HG02678 (cell line): ENCODE measurements at regions not wholly inside any gene's neighbourhood (a gene's known extent, or its start where the extent isn't known, plus 50 kb on each side); places are given as distances from the start of the nearest gene placed in this dataset.
"Not testable (repeated sequence)": the region's sequence is repeated elsewhere in the genome, so short reads cannot be mapped to it uniquely, and the experiment has no call there.

Source experiments
- ATAC-seq: cut with Tn5 transposase; IDR thresholded peaks from one replicate; pipeline ENCODE4 v1.9.1; 2021; ENCODE audit warnings: mild to moderate bottlenecking, moderate library complexity; ENCODE audit not compliant: unreplicated experiment

DNA sequence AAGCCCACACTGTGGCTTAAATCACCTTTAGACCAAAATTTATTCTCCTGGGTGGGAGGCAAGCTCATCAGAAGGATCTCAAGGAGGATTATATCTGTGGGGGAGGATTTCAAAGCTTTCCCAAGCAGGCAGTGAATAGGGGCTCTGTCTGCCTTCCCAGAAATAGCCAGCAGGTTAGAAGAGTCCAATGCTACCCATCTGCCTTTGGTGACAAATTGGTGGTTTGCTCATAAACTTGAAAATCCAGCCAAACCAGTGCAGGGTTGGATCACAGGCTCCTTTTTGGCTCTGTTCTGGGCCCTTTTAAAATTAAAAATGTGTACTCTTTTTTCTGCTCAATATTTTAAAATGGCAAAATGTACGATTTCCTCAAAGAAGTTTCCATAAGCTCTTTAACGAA is 118.9 kb upstream of the ZC3H11B start:
- no peak for ATAC-seq

GRCh38 chr1:219726480-219727272 is 113.8 kb upstream of the ZC3H11B start:
- no peak for ATAC-seq

GRCh38 chr1:219724440-219724839 is 111.5 kb upstream of the ZC3H11B start:
- ATAC-seq: no peak

- ATAC-seq: no peak
Observed at GRCh38 chr1:219717536-219717935, 104.6 kb upstream of the ZC3H11B start.

GRCh38 chr1:219716611-219717114 is 103.8 kb upstream of the ZC3H11B start:
- ATAC-seq: no peak

DNA sequence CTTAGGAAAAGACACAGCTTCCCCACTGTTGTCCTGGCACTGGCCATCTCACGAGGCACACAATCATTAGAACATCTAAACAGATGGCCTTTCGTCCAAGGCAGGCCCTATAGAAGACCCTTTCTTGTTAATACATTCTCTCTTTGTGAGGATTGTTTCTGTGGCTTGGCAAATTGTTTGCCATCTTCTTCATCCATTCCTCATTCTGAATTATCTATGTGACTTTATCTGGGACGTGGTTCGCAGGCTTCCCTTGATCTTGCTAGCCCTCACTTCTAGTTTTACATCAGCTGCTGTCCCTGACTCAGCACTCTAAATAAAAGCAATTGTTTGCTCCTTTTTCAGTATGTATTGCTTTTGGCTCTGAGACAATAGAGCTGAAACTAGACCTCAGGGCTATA is 101.1 kb upstream of the ZC3H11B start:
- ATAC-seq: no peak

DNA sequence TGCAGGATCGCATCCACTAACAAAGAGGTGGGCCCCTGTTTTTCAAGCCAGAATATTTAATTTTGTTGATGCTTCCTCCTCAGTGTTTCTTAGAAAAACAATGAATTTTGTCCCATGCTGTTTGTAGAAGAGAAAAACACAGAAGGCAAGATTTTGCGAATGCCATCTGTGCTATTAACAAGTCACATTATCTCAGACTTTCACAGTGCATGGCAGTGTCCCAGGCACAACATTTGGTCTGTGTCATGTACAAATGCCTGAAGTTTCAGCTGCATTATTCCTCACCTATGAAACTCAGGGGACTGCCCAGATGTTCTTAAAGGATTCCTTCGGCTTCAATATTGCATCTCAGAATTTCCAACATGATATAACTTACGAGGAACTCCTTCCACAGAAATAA is 99.6 kb upstream of the ZC3H11B start:
- no peak for ATAC-seq

- no peak for ATAC-seq
Observed at GRCh38 chr1:219710529-219711194, 97.8 kb upstream of the ZC3H11B start.

- no peak for ATAC-seq
Observed at GRCh38 chr1:219708919-219709543, 96.1 kb upstream of the ZC3H11B start.

DNA sequence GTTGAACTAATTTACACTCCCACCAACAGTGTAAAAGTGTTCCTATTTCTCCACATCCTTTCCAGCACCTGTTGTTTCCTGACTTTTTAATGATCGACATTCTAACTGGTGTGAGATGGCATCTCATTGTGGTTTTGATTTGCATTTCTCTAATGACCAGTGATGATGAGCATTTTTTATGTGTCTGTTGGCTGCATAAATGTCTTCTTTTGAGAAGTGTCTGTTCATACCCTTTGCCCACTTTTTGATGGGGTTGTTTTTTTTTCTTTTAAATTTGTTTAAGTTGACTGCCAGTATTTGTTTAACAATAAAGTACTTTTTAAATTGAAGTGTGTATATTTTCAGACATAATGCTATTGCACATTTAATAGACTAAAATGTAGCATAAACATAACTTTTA is 95.0 kb upstream of the ZC3H11B start:
- ATAC-seq: not testable (repeated sequence)

- ATAC-seq: not testable (repeated sequence)
Observed at GRCh38 chr1:219704331-219704730, 91.4 kb upstream of the ZC3H11B start.

GRCh38 chr1:219703368-219703639 is 90.4 kb upstream of the ZC3H11B start:
- no peak for ATAC-seq

DNA sequence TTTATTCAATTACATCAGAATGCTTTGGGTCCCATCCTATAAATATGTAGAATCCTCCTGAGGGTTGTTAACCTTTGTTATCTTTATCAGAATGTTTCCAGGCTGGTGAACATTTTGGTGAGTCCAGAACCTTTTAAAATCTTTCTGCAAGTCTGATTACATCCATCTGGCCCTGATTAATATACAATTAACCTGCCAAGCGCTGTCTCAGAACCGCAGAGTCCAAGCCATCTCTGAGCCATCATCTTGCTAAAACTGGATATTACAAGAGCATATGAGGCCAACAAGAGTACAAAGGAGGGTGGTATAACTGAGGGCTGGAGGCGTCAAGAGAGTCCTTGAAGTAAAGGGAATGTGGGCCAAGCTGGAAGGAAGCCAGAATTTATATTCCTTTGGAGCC is 88.6 kb upstream of the ZC3H11B start:
- ATAC-seq: no peak

GRCh38 chr1:219699870-219700269 is 87.0 kb upstream of the ZC3H11B start:
- ATAC-seq: no peak

- ATAC-seq: no peak
Observed at GRCh38 chr1:219697682-219698081, 84.8 kb upstream of the ZC3H11B start.

DNA sequence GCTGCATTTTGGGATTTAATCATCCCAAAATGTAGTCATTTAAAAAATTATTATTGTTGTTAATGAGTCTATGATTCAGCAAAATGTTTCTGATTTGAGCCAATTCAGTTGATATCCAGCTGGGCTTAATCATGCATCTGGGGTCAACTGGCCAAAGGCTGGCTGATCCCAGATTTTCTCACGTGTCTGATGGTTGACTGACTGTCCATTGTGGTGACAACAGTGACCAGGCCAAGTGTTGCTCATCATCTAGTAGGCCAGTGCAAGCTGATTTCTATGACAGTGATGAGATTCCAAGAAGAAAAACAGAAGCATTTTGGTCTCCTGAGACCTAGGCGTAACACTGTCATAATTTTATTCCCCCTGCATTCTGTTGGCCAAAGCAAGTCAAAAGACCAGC is 80.1 kb upstream of the ZC3H11B start:
- no peak for ATAC-seq

DNA sequence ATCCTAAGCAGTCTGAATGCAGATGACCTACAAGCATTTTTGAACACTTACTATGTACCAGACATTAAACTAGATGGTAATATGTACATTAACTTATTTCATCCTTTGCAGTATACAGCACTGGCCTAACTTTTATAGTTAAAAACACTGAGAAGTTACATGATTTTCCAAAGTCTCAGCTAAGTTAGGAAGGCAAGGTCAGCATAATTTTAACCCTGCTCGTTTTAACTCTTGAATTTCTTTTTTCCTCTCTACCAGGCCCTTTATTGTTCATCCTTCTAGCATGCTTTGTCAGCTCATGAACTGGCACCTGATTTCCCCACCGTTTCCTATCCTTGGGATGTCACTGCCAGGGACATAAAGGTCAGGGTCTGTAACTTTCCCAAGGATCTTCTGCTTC is 76.9 kb upstream of the ZC3H11B start:
- no peak for ATAC-seq

GRCh38 chr1:219687779-219688178 is 74.9 kb upstream of the ZC3H11B start:
- no peak for ATAC-seq

DNA sequence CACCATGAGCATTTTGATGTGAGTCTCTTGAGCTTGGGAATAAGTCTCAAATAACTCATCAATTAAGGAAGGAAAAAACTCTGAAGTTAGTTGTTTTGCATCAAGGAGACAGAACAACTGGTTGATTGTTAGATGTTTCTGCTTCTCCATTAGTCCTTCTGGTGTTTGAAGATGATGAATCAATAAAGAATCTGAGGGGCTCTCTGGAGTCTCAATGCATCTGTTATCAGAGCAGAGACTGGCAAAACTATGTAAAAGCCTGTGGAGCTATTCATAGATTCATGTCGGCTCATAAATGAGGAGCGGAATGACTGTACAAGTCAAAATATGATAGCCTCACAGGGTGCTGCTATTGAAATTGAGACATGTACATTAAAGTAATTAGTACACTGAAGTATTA is 73.3 kb upstream of the ZC3H11B start:
- ATAC-seq: no peak

DNA sequence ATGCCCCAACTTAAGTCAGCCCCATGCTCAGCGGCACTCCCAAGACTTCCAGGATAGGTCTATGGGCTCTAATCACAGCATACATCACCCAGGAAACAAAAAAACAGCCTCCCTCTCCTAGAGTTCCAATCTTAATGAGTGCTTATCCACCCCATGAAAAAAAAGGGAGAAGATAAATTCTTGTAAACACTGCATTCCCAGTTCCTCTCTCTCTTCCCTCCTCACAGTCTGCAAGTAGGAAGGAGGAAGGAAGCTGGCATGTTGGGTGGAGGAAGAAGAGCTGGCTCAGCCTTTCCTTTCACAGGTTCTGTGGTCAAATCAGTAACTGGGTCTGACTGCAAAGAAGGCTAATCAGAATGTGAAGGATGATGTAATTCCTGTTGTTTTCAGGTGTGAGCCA is 69.9 kb upstream of the ZC3H11B start:
- ATAC-seq: no peak

DNA sequence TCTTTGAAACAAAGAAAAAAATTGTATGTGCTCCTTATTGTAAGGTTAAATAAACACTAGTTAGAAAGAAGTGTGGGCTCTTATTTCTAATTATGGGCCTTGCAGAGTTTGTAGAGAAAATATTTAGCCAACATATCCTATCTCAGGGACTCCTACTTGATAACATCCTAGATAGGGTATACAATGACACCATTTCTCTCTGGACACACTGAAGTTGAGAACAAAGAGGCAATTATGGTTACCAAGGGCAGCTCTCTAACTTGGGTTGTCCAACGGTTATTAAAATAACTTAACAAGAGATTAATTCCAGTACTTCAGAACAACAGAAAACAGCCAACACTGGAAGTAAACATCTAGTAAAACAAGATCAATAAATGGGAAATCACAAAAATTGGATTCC is 69.0 kb upstream of the ZC3H11B start:
- no peak for ATAC-seq
